ENCODE measurements at regions not wholly inside any gene's neighbourhood (a gene's known extent, or its start where the extent isn't known, plus 50 kb on each side); places are given as distances from the start of the nearest gene placed in this dataset.

DNA sequence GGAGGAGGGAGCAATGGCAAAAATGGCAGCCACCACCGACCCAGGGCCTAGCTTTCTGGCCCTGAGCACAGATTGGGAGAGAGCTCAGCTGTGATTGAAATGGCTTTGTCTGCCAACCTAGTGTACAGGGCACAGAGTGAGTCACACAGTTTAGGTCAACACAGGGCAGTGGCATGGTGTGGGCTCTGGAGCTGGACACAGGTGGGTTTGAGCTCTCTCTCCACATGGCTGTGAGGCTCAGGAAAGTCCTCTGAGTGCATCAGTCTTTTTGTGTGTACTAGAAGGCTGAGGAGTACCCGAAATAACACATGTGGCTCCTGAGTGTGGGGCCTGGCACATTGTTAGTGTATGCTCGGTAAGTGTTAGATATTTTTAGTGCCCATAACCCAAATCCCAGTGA, 60.2 kb upstream of the LOXL4 start:
- no peak for DNase-seq
- H3K4me3 ChIP-seq: no peak overlapping the region
- no peaks in the 10 kb centered on the region for H3K36me3 ChIP-seq
- no peak overlapping the region for H3K27ac ChIP-seq
- 85 to 88% (median 85%) methylated on average over 3 of the region's 3 CpGs for WGBS, 3 donors
- H3K4me1 ChIP-seq (ENCODE audit: insufficient read depth): no peaks in the 10 kb centered on the region
- H3K9me3 ChIP-seq: no peaks in the 10 kb centered on the region
- TF ChIP-seq EP300 (IDR thresholded peaks at IDR 0.05): no peak
- no peak for TF ChIP-seq POLR2A (IDR thresholded peaks at IDR 0.05)
- TF ChIP-seq CTCF (IDR thresholded peaks at IDR 0.05): no peak
- no peaks in the 10 kb centered on the region for H3K27me3 ChIP-seq
- intact Hi-C loops (cut with DNase I): no loop called here

GRCh38 chr10:98326621-98327027, 58.6 kb upstream of the LOXL4 start:
- WGBS, 3 donors: 33 to 36% (median 36%) methylated on average over 15 of the region's 15 CpGs
- Histone ChIP-seq H3K36me3 (no peaks in the 10 kb centered on the region), H3K4me1 (ENCODE audit: insufficient read depth) (no peaks in the 10 kb centered on the region), H3K9me3 (no peaks in the 10 kb centered on the region), H3K27ac (no peak overlapping the region), H3K4me3 (no peak overlapping the region), H3K27me3 (no peaks in the 10 kb centered on the region)
- intact Hi-C loops (cut with DNase I): no loop called here
- no peak for TF ChIP-seq EP300 (IDR thresholded peaks at IDR 0.05)
- TF ChIP-seq POLR2A (IDR thresholded peaks at IDR 0.05): no peak
- no peak for TF ChIP-seq CTCF (IDR thresholded peaks at IDR 0.05)
- no peak for DNase-seq

DNA sequence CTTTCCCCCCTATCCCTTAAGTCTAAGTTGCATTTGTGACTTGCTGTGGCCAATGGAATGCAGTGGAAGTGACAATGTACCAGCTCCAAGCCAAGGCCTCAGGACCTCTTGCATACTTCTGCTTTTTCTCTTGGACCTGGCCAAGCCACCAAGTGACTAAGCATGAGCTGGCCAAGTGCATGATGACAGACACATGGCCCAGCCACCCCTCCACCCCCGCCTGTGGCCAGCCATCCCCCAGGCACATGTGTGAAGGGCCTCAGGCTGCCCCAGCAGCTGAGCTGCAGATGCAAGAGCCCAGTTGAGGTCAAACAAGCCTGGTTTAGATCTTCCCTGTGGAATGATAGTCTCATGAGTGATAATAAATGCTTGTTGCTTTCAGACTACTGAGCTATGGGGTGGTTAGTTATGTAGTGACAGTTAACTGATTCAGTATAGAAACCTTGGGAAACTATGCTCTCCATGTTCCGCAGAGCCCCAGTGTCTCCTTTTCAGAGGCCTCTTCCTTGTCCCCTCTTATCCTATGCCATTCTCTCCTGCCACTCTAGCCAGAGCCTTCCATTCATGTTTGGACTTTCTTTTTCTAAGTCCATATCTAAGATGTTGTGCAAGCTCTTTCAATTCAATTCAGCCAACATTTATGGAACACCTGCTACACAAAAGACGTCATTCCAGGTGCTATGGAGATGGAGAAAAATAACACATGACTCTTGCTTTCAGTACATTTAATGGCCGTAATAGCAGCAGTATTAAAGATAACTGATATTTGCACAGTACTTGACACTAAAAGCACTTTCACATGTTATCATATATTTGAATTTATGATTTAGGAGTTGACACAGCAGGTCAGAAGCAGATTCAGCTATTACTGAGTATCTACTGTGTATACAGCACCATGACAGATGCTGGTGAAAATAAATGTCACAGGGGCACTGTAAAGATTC, 55.5 kb upstream of the LOXL4 start:
- Histone ChIP-seq H3K27me3 (no peaks in the 10 kb centered on the region), H3K4me3 (no peak overlapping the region), H3K9me3 (no peaks in the 10 kb centered on the region), H3K36me3 (no peaks in the 10 kb centered on the region), H3K27ac (no peak overlapping the region), H3K4me1 (ENCODE audit: insufficient read depth) (no peaks in the 10 kb centered on the region)
- 70 to 95% (median 78%) methylated on average over 4 of the region's 4 CpGs for WGBS, 3 donors
- no peak for DNase-seq
- TF ChIP-seq CTCF (IDR thresholded peaks at IDR 0.05) (no peak), POLR2A (IDR thresholded peaks at IDR 0.05) (no peak), EP300 (IDR thresholded peaks at IDR 0.05) (no peak)
- intact Hi-C loops (cut with DNase I): no loop called here

DNA sequence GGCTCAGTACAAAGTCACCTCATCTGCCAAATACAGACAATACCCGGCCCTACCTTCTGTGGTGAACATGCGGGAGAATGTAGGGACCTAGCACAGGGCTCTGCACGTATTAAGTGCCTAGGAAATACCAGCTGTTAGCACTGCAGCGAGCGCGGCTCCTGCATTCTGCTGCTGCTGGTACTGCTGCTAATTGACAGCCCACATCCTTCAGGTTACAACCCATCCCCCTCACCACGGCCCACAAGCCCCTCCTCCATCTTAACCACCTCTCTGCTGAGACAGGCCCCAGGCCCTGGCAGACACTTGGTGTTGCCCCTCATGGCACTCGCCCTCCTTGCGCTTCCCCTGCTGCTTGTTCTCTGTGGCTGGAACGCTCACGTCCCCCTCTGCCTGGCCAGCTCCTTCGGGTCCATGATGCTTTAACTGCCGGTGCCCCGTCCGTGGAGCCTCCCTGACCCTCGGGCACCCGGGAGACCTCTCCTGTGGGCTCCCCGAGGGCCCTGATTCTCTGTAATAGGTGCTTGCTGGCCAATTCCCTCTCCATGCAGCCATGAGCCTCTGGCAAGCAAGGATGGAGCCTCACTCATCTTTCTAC, 53.3 kb upstream of the LOXL4 start:
- Histone ChIP-seq H3K27me3 (no peaks in the 10 kb centered on the region), H3K36me3 (no peaks in the 10 kb centered on the region), H3K9me3 (no peaks in the 10 kb centered on the region), H3K4me1 (ENCODE audit: insufficient read depth) (no peaks in the 10 kb centered on the region), H3K4me3 (no peak overlapping the region), H3K27ac (no peak overlapping the region)
- no peak for DNase-seq
- intact Hi-C loops (cut with DNase I): no loop called here
- 78 to 85% (median 81%) methylated on average over 18 of the region's 18 CpGs for WGBS, 3 donors
- TF ChIP-seq EP300 (IDR thresholded peaks at IDR 0.05) (no peak), CTCF (IDR thresholded peaks at IDR 0.05) (no peak)
